GM06990 (cell line): ENCODE measurements at regions not wholly inside any gene's neighbourhood (a gene's known extent, or its start where the extent isn't known, plus 50 kb on each side); places are given as distances from the start of the nearest gene placed in this dataset.

Experiments used
- DNase-seq: peaks from one replicate; pipeline ENCODE4 v3.0.0-alpha.2; 2011; ENCODE audit not compliant: insufficient read length; ENCODE audit errors: extremely low read depth
- H3K27me3 ChIP-seq: replicated peaks from 2 replicates; pipeline ENCODE4 v1.6.0; 2011; ENCODE audit warnings: low read length; ENCODE audit not compliant: control insufficient read depth, insufficient read depth
- H3K36me3 ChIP-seq: 2 replicates; pipeline ENCODE4 v1.5.1; 2011; ENCODE audit warnings: low read length; ENCODE audit not compliant: control insufficient read depth, insufficient read depth
- H3K4me3 ChIP-seq: replicated peaks from 2 replicates; pipeline ENCODE4 v1.5.1; 2011; ENCODE audit warnings: low read depth, mild to moderate bottlenecking, control low read depth, low read length
- TF ChIP-seq, protein P1 (sequence below): IDR thresholded peaks from 2 replicates; pipeline ENCODE4 v1.5.1; 2011; ENCODE audit warnings: low read length, control low read depth, mild to moderate bottlenecking, inconsistent platforms; ENCODE audit not compliant: insufficient read depth, poor library complexity, severe bottlenecking

- no peaks in the 10 kb centered on the region; the same call in 1 of the 2 replicates for H3K27me3 ChIP-seq
- H3K4me3 ChIP-seq, result no peak overlapping the region
- DNase-seq, result no peak
- no peaks in the 10 kb centered on the region for H3K36me3 ChIP-seq
- TF ChIP-seq, protein P1, sequence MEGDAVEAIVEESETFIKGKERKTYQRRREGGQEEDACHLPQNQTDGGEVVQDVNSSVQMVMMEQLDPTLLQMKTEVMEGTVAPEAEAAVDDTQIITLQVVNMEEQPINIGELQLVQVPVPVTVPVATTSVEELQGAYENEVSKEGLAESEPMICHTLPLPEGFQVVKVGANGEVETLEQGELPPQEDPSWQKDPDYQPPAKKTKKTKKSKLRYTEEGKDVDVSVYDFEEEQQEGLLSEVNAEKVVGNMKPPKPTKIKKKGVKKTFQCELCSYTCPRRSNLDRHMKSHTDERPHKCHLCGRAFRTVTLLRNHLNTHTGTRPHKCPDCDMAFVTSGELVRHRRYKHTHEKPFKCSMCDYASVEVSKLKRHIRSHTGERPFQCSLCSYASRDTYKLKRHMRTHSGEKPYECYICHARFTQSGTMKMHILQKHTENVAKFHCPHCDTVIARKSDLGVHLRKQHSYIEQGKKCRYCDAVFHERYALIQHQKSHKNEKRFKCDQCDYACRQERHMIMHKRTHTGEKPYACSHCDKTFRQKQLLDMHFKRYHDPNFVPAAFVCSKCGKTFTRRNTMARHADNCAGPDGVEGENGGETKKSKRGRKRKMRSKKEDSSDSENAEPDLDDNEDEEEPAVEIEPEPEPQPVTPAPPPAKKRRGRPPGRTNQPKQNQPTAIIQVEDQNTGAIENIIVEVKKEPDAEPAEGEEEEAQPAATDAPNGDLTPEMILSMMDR, result no peak
These were observed 939.0 kb upstream of the FANCL start for GRCh38 chr2:59180111-59180510.

GRCh38 chr2:59177748-59178147 is 936.6 kb upstream of the FANCL start:
- no peak overlapping the region for H3K4me3 ChIP-seq
- no peaks in the 10 kb centered on the region for H3K36me3 ChIP-seq
- no peak for DNase-seq
- no peaks in the 10 kb centered on the region; the same call in 1 of the 2 replicates for H3K27me3 ChIP-seq
- TF ChIP-seq, protein P1, result no peak

DNA sequence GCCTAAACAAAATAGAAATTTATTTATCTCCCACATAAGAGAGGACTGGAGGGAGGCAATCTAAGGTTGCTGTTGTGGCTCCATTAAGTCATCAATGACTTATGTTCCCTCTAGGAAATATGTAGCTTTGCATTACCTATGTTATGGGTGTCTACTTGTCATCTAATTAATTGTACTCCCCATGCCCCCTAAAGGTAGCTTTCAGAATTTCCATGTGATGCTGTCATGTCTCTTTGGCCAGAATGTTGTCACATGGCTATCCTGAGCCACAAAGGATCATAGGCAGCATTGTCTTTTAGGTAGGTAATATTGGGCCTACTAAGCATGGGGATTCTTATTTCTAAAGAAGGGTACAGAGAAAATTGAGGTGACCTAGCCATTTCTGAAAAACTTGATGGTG is 935.6 kb upstream of the FANCL start:
- DNase-seq, result no peak
- TF ChIP-seq, protein P1, result no peak
- no peaks in the 10 kb centered on the region for H3K36me3 ChIP-seq
- H3K4me3 ChIP-seq, result no peak overlapping the region
- no peaks in the 10 kb centered on the region; the same call in 1 of the 2 replicates for H3K27me3 ChIP-seq

DNA sequence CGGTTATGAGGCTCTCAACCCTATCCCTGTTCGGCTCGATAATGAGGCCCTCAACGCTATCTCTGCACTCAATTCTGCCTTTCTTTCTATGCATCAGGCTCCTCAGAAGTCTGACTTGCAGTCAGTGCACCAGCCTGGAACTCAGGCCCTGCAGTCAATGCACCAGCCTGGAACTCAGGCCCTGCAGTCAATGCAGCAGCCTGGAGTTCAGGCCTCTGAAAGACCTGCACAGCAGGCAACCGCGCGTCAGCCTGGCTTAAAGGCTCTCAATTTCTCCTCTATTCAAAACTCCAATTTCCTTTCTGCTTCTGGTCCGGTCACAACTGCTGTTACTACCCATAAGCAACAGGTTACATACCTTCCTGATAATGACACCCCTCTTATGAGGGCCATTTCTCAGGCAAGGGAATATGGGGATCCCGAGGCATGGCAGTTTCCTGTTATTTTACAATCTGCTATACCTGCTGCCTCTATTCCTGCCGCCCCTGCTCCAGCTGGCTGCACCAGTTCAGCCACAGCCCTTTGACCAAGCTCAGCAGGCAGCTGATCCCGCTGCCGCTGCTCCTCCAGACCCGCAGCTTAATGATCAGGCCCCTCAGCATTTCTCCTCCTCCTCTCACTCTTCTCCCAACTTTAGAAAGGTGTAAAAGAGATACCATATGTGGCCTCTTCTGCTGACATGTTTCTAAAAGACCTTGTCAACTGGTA is 933.6 kb upstream of the FANCL start:
- H3K36me3 ChIP-seq, result no peaks in the 10 kb centered on the region
- DNase-seq, result no peak
- no peaks in the 10 kb centered on the region for H3K27me3 ChIP-seq
- no peak overlapping the region for H3K4me3 ChIP-seq
- TF ChIP-seq, protein P1, result no peak

GRCh38 chr2:59173325-59173724 is 932.2 kb upstream of the FANCL start:
- no peaks in the 10 kb centered on the region for H3K36me3 ChIP-seq
- no peaks in the 10 kb centered on the region for H3K27me3 ChIP-seq
- no peak for DNase-seq
- TF ChIP-seq, protein P1, result no peak
- no peak overlapping the region for H3K4me3 ChIP-seq
